ENCODE measurements at regions not wholly inside any gene's neighbourhood (a gene's known extent, or its start where the extent isn't known, plus 50 kb on each side); places are given as distances from the start of the nearest gene placed in this dataset.

- no peak for TF ChIP-seq CTCF (conservative IDR thresholded peaks at IDR 0.05)
- TF ChIP-seq ZFX (IDR thresholded peaks at IDR 0.05) = no peak
Measured at GRCh38 chr3:106678657-106679390, 698.4 kb upstream of the CCDC54 start.
